ENCODE measurements at regions not wholly inside any gene's neighbourhood (a gene's known extent, or its start where the extent isn't known, plus 50 kb on each side); places are given as distances from the start of the nearest gene placed in this dataset.

DNA sequence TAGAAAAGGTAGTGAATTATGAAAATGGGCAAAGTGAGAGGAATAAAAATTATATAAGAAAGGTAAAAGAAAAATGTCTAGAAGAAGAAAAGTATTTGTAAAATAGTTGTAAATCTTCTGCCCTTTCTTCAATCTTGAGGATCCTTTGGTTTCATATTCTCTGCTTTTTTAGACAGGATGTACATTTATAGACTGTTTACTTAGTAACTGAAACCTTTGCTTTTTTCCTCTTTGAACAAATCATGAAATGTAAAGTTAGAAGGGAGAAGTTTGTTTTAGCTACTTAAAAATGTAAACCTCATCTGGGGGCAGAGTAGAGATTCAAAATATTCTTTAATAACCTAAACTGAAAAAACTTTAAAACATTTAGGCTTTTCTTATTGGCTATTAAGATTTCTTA lies 150.4 kb upstream of the ITGA4 start:
- TF ChIP-seq, protein P1, sequence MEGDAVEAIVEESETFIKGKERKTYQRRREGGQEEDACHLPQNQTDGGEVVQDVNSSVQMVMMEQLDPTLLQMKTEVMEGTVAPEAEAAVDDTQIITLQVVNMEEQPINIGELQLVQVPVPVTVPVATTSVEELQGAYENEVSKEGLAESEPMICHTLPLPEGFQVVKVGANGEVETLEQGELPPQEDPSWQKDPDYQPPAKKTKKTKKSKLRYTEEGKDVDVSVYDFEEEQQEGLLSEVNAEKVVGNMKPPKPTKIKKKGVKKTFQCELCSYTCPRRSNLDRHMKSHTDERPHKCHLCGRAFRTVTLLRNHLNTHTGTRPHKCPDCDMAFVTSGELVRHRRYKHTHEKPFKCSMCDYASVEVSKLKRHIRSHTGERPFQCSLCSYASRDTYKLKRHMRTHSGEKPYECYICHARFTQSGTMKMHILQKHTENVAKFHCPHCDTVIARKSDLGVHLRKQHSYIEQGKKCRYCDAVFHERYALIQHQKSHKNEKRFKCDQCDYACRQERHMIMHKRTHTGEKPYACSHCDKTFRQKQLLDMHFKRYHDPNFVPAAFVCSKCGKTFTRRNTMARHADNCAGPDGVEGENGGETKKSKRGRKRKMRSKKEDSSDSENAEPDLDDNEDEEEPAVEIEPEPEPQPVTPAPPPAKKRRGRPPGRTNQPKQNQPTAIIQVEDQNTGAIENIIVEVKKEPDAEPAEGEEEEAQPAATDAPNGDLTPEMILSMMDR (IDR thresholded peaks at IDR 0.05) = no peak
- TF ChIP-seq POLR2A (IDR thresholded peaks at IDR 0.05) = no peak
